GM18861 (cell line): ENCODE measurements at regions not wholly inside any gene's neighbourhood (a gene's known extent, or its start where the extent isn't known, plus 50 kb on each side); places are given as distances from the start of the nearest gene placed in this dataset.
"Not testable (repeated sequence)": the region's sequence is repeated elsewhere in the genome, so short reads cannot be mapped to it uniquely, and the experiment has no call there.

Source experiments
- ATAC-seq: cut with Tn5 transposase; IDR thresholded peaks from one replicate; pipeline ENCODE4 v1.9.1; 2021; ENCODE audit not compliant: unreplicated experiment

GRCh38 chr2:125684256-125684655 lies 971.7 kb upstream of the GYPC start:
- no peak for ATAC-seq

- no peak for ATAC-seq
Observed at GRCh38 chr2:125684932-125685331, 971.0 kb upstream of the GYPC start.

GRCh38 chr2:125696560-125696959 lies 959.4 kb upstream of the GYPC start:
- ATAC-seq = no peak

- ATAC-seq = no peak
Observed at GRCh38 chr2:125698280-125698679, 957.7 kb upstream of the GYPC start.

- no peak for ATAC-seq
Observed at GRCh38 chr2:125701070-125701469, 954.9 kb upstream of the GYPC start.

- ATAC-seq = no peak
Observed at GRCh38 chr2:125707611-125708010, 948.3 kb upstream of the GYPC start.

GRCh38 chr2:125710561-125710960 lies 945.4 kb upstream of the GYPC start:
- no peak for ATAC-seq

- no peak for ATAC-seq
Observed at GRCh38 chr2:125711075-125711474, 944.9 kb upstream of the GYPC start.

- no peak for ATAC-seq
Observed at GRCh38 chr2:125713533-125713932, 942.4 kb upstream of the GYPC start.

- ATAC-seq = no peak
Observed at GRCh38 chr2:125721072-125721721, 934.8 kb upstream of the GYPC start.

- no peak for ATAC-seq
Observed at GRCh38 chr2:125730921-125731320, 925.0 kb upstream of the GYPC start.

- no peak for ATAC-seq
Observed at GRCh38 chr2:125736306-125736705, 919.7 kb upstream of the GYPC start.

GRCh38 chr2:125745514-125745913 lies 910.4 kb upstream of the GYPC start:
- ATAC-seq = no peak

GRCh38 chr2:125746321-125747164 lies 909.4 kb upstream of the GYPC start:
- no peak for ATAC-seq

- no peak for ATAC-seq
Observed at GRCh38 chr2:125747165-125747425, 908.9 kb upstream of the GYPC start.

- no peak for ATAC-seq
Observed at GRCh38 chr2:125756431-125756830, 899.5 kb upstream of the GYPC start.

- no peak for ATAC-seq
Observed at GRCh38 chr2:125796784-125797183, 859.2 kb upstream of the GYPC start.

GRCh38 chr2:125797192-125797591 lies 858.8 kb upstream of the GYPC start:
- ATAC-seq = no peak

GRCh38 chr2:125822746-125823145 lies 833.2 kb upstream of the GYPC start:
- ATAC-seq = no peak

GRCh38 chr2:125825781-125826180 lies 830.2 kb upstream of the GYPC start:
- not testable (repeated sequence) for ATAC-seq

- no peak for ATAC-seq
Observed at GRCh38 chr2:125837128-125837527, 818.8 kb upstream of the GYPC start.

GRCh38 chr2:125837611-125838010 lies 818.3 kb upstream of the GYPC start:
- ATAC-seq = no peak

- ATAC-seq = no peak
Observed at GRCh38 chr2:125839945-125840344, 816.0 kb upstream of the GYPC start.
